Endodermal cell (in vitro differentiated cells): ENCODE measurements at regions not wholly inside any gene's neighbourhood (a gene's known extent, or its start where the extent isn't known, plus 50 kb on each side); places are given as distances from the start of the nearest gene placed in this dataset.

Experiments used
- DNase-seq: peaks from one replicate; pipeline ENCODE4 v3.0.0-alpha.2; 2017
- H3K27ac ChIP-seq: 2 replicates; pipeline ENCODE4 v1.5.1; 2013; ENCODE audit warnings: mild to moderate bottlenecking, low read depth, low read length, moderate library complexity
- H3K27me3 ChIP-seq: 2 replicates; pipeline ENCODE4 v1.6.1; 2013; ENCODE audit warnings: mild to moderate bottlenecking, low read length, moderate library complexity; ENCODE audit not compliant: insufficient read depth, control insufficient read depth, poor library complexity, severe bottlenecking
- H3K36me3 ChIP-seq: 2 replicates; pipeline ENCODE4 v1.7.0; 2013; ENCODE audit warnings: mild to moderate bottlenecking, low read length, moderate library complexity; ENCODE audit not compliant: control insufficient read depth, insufficient read depth
- H3K4me1 ChIP-seq: one replicate; pipeline ENCODE4 v1.7.0; 2013; ENCODE audit warnings: low read length; ENCODE audit not compliant: control insufficient read depth, insufficient read depth
- H3K4me3 ChIP-seq: 2 replicates; pipeline ENCODE4 v1.5.1; 2013; ENCODE audit warnings: mild to moderate bottlenecking, low read length, moderate library complexity
- H3K9ac ChIP-seq: 2 replicates; pipeline ENCODE4 v1.6.1; 2013; ENCODE audit warnings: mild to moderate bottlenecking, low read length, moderate library complexity; ENCODE audit not compliant: poor library complexity, severe bottlenecking; ENCODE audit errors: extremely low read depth
- H3K9me3 ChIP-seq: 2 replicates; pipeline ENCODE4 v1.6.1; 2013; ENCODE audit warnings: mild to moderate bottlenecking, low read length, moderate library complexity; ENCODE audit not compliant: control insufficient read depth
- H3K27ac Mint-ChIP-seq: 2 replicates; pipeline ENCODE4 v1.8.0; 2020; ENCODE audit warnings: mixed read lengths
- H3K27me3 Mint-ChIP-seq: 2 replicates; pipeline ENCODE4 v1.8.0; 2021; ENCODE audit warnings: mild to moderate bottlenecking, mixed read lengths; ENCODE audit not compliant: insufficient read depth
- H3K36me3 Mint-ChIP-seq: 2 replicates; pipeline ENCODE4 v1.8.0; 2020; ENCODE audit warnings: low read depth, mixed read lengths
- H3K4me1 Mint-ChIP-seq: 2 replicates; pipeline ENCODE4 v1.8.0; 2020; ENCODE audit warnings: mixed read lengths
- H3K4me3 Mint-ChIP-seq: 2 replicates; pipeline ENCODE4 v1.8.0; 2020; ENCODE audit warnings: mild to moderate bottlenecking, moderate library complexity, mixed read lengths
- H3K9me3 Mint-ChIP-seq: 2 replicates; pipeline ENCODE4 v1.8.0; 2020; ENCODE audit warnings: mild to moderate bottlenecking, mixed read lengths
- WGBS, 2 experiments: methylation state at CpG; one replicate each; pipeline versions ENCODE4 v1.1.5 to v1.1.7; 2013; ENCODE audit warnings: missing lambda C conversion rate in 2 of 2, mixed read lengths in 1 of 2; ENCODE audit not compliant: insufficient coverage in 1 of 2, insufficient read length in 1 of 2; 5-methylcytosine and 5-hydroxymethylcytosine counted together
- TF ChIP-seq, protein P1 (sequence below): fragments of 200-600 bp; sonication (generic); conservative IDR thresholded peaks from 2 replicates; pipeline ENCODE4 v1.5.0; 2021; ENCODE audit warnings: antibody characterized with exemption, mild to moderate bottlenecking

DNA sequence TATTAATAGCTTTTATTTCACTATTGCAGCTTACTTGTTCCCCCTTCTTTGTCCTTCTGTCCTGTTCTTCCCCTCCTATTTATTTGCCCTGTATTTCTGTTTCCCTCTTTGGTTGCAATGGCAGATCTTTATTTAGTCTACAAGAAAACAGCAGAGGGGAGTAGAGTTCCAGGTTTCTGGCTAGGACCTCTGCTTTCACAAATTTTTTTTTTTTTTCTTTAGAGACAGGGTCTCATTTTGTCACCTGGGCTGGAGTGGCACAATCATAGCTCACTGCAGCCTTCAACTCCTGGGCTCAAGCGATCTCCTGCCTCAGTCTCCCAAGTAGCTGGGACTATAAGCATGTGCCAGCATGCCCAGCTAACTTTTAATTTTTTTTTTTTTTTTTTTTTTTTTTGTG, 188.1 kb upstream of the SPRED2 start:
- H3K9me3 Mint-ChIP-seq = no peaks in the 10 kb centered on the region
- H3K27me3 Mint-ChIP-seq = peaks cover 23% of the 10 kb centered on the region
- H3K4me1 Mint-ChIP-seq = peaks cover 6% of the 10 kb centered on the region
- no peak overlapping the region for H3K4me3 ChIP-seq
- H3K4me1 ChIP-seq = no peaks in the 10 kb centered on the region
- no peak overlapping the region for H3K9ac ChIP-seq
- H3K4me3 Mint-ChIP-seq = no peak overlapping the region
- H3K9me3 ChIP-seq = no peaks in the 10 kb centered on the region
- TF ChIP-seq, protein P1, sequence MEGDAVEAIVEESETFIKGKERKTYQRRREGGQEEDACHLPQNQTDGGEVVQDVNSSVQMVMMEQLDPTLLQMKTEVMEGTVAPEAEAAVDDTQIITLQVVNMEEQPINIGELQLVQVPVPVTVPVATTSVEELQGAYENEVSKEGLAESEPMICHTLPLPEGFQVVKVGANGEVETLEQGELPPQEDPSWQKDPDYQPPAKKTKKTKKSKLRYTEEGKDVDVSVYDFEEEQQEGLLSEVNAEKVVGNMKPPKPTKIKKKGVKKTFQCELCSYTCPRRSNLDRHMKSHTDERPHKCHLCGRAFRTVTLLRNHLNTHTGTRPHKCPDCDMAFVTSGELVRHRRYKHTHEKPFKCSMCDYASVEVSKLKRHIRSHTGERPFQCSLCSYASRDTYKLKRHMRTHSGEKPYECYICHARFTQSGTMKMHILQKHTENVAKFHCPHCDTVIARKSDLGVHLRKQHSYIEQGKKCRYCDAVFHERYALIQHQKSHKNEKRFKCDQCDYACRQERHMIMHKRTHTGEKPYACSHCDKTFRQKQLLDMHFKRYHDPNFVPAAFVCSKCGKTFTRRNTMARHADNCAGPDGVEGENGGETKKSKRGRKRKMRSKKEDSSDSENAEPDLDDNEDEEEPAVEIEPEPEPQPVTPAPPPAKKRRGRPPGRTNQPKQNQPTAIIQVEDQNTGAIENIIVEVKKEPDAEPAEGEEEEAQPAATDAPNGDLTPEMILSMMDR = peak; percentile 64
- 81 to 100% methylated on average over 1 of the region's 1 CpG for WGBS, 2 experiments
- no peaks in the 10 kb centered on the region for H3K36me3 Mint-ChIP-seq
- no peak overlapping the region for H3K27ac ChIP-seq
- no peak for DNase-seq
- peaks cover 4% of the 10 kb centered on the region for H3K27me3 ChIP-seq
- no peak overlapping the region for H3K27ac Mint-ChIP-seq
- H3K36me3 ChIP-seq = no peaks in the 10 kb centered on the region

DNA sequence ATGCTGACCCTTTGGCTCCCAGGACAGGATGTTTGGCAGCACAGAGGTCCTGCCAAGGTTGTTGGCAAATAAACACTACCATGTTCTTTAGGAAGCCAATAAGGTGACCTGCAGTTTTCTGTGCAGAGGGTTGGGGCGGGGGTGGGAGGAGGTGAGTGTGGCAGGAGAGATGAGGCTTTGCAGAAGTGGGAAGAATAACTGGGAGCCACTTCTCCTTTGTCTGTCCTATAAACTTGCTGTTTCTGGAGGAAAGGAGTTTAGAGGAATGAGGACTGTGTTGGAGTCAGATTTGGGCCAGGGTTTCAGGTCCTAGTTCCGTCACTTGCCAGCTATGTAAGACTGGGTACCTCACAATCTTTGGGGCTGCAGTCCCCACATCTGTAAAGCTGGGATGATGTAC, 187.6 kb upstream of the SPRED2 start:
- Histone ChIP-seq H3K4me3 (no peak overlapping the region), H3K4me1 (no peaks in the 10 kb centered on the region), H3K27ac (no peak overlapping the region), H3K9me3 (no peaks in the 10 kb centered on the region), H3K9ac (no peak overlapping the region), H3K27me3 (peaks cover 4% of the 10 kb centered on the region), H3K36me3 (no peaks in the 10 kb centered on the region)
- TF ChIP-seq, protein P1 = no peak
- H3K27ac Mint-ChIP-seq = no peak overlapping the region
- peaks cover 23% of the 10 kb centered on the region for H3K27me3 Mint-ChIP-seq
- peaks cover 6% of the 10 kb centered on the region for H3K4me1 Mint-ChIP-seq
- no peak overlapping the region for H3K4me3 Mint-ChIP-seq
- WGBS, 2 experiments = 83 to 86% methylated on average over 1 to 2 of the region's 2 CpGs
- no peak for DNase-seq
- no peaks in the 10 kb centered on the region for H3K36me3 Mint-ChIP-seq
- no peaks in the 10 kb centered on the region for H3K9me3 Mint-ChIP-seq

DNA sequence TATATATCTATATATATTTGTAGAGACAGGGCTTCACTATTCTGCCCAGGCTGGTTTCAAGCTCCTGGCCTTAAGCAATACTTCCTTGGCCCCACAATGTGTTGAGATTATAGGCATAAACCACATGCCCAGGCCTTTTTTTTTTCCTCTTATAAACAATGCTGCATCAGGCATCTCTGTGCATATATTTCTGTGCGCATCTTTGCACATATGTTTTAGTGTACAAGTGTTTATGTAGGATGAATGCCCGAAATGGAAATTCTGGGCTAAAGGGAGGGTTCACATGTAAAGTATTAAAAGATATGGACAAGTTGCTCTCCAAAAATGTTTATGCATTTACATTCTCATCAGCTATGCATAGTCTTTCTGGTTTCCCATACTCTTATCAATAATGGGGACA, 183.2 kb upstream of the SPRED2 start:
- H3K4me3 ChIP-seq = no peak overlapping the region
- peaks cover 2% of the 10 kb centered on the region for H3K27me3 Mint-ChIP-seq
- peaks cover 4% of the 10 kb centered on the region for H3K27me3 ChIP-seq
- H3K27ac Mint-ChIP-seq = no peak overlapping the region
- peaks cover 27% of the 10 kb centered on the region for H3K4me1 Mint-ChIP-seq
- no peaks in the 10 kb centered on the region for H3K4me1 ChIP-seq
- no peak for DNase-seq
- H3K36me3 Mint-ChIP-seq = no peaks in the 10 kb centered on the region
- no peaks in the 10 kb centered on the region for H3K9me3 Mint-ChIP-seq
- H3K27ac ChIP-seq = no peak overlapping the region
- H3K36me3 ChIP-seq = no peaks in the 10 kb centered on the region
- H3K9me3 ChIP-seq = no peaks in the 10 kb centered on the region
- TF ChIP-seq, protein P1 = no peak
- H3K4me3 Mint-ChIP-seq = no peak overlapping the region
- no peak overlapping the region for H3K9ac ChIP-seq
- WGBS, 2 experiments = 90% methylated on average over 2 of the region's 2 CpGs; no CpG with 5 or more reads in 1 of the 2 experiments
